Fibroblast of villous mesenchyme (primary cell): ENCODE measurements at regions not wholly inside any gene's neighbourhood (a gene's known extent, or its start where the extent isn't known, plus 50 kb on each side); places are given as distances from the start of the nearest gene placed in this dataset.
A peak's percentile ranks its signal among the peaks of the same experiment; 100 is the strongest.

Experiments used
- DNase-seq: peaks from one replicate; pipeline ENCODE4 v3.0.0-alpha.2; 2010; ENCODE audit warnings: low read depth
- H3K4me3 ChIP-seq: 2 replicates; pipeline ENCODE4 v1.5.1; 2011; ENCODE audit warnings: low read depth, mild to moderate bottlenecking, low read length
- CTCF ChIP-seq: IDR thresholded peaks from 2 replicates; pipeline ENCODE4 v1.5.1; 2012; ENCODE audit warnings: low read depth, mild to moderate bottlenecking, low read length; ENCODE audit not compliant: insufficient read depth

- no peak for DNase-seq
- no peak overlapping the region for H3K4me3 ChIP-seq
- TF ChIP-seq CTCF: no peak
These were observed 186.2 kb downstream of the GPX5 start for GRCh38 chr6:28711788-28712341.

GRCh38 chr6:28712982-28713381, 187.3 kb downstream of the GPX5 start:
- no peak for DNase-seq
- no peak overlapping the region for H3K4me3 ChIP-seq
- TF ChIP-seq CTCF: no peak

- H3K4me3 ChIP-seq: no peak overlapping the region
- DNase-seq: peak; percentile 3
- TF ChIP-seq CTCF: no peak
These were observed 193.7 kb downstream of the GPX5 start for GRCh38 chr6:28719275-28719940.

GRCh38 chr6:28720357-28721231, 194.9 kb downstream of the GPX5 start:
- no peak overlapping the region for H3K4me3 ChIP-seq
- TF ChIP-seq CTCF: no peak
- DNase-seq: no peak

- TF ChIP-seq CTCF: no peak
- H3K4me3 ChIP-seq: no peak overlapping the region
- no peak for DNase-seq
These were observed 195.7 kb downstream of the GPX5 start for GRCh38 chr6:28721372-28721771.

GRCh38 chr6:28724395-28724794, 198.7 kb downstream of the GPX5 start:
- TF ChIP-seq CTCF: no peak
- no peak overlapping the region for H3K4me3 ChIP-seq
- no peak for DNase-seq
